ENCODE measurements at regions not wholly inside any gene's neighbourhood (a gene's known extent, or its start where the extent isn't known, plus 50 kb on each side); places are given as distances from the start of the nearest gene placed in this dataset.

DNA sequence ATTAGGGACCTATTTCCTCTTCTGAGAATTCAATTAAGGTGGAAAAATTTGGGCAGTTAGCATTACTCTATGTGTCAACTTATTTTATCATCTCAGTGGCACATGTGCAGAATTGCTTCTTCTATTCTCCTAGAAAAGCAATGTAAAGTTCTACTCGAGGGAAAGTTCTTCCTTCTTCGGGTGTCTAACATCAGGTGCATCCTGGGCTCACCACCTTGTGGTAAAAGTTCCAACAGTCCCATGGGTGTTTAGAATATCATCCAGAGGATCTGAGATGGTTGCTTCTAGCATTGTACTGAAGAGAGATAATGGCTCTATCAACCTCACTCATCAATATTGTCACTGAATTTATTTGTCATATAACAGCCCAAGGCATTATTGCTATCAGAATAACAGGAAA, 969.7 kb downstream of the PDHA2 start:
- TF ChIP-seq, protein P1, sequence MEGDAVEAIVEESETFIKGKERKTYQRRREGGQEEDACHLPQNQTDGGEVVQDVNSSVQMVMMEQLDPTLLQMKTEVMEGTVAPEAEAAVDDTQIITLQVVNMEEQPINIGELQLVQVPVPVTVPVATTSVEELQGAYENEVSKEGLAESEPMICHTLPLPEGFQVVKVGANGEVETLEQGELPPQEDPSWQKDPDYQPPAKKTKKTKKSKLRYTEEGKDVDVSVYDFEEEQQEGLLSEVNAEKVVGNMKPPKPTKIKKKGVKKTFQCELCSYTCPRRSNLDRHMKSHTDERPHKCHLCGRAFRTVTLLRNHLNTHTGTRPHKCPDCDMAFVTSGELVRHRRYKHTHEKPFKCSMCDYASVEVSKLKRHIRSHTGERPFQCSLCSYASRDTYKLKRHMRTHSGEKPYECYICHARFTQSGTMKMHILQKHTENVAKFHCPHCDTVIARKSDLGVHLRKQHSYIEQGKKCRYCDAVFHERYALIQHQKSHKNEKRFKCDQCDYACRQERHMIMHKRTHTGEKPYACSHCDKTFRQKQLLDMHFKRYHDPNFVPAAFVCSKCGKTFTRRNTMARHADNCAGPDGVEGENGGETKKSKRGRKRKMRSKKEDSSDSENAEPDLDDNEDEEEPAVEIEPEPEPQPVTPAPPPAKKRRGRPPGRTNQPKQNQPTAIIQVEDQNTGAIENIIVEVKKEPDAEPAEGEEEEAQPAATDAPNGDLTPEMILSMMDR (conservative IDR thresholded peaks at IDR 0.05), result no peak
- no peak for TF ChIP-seq ZFX (IDR thresholded peaks at IDR 0.05)
